Breast epithelium (tissue), 3 donors: ENCODE measurements at regions not wholly inside any gene's neighbourhood (a gene's known extent, or its start where the extent isn't known, plus 50 kb on each side); places are given as distances from the start of the nearest gene placed in this dataset.

Experiments used
- POLR2A ChIP-seq: fragments of 450-650 bp; IDR thresholded peaks from one replicate; pipeline ENCODE4 v1.6.1; 2016; ENCODE audit warnings: antibody characterized with exemption, mild to moderate bottlenecking, moderate library complexity
- TF ChIP-seq, protein P1 (sequence below), 3 donors: fragments of 450-650 bp; IDR thresholded peaks; one replicate each; pipeline ENCODE4 v1.5.1; 2016 to 2017; ENCODE audit warnings: antibody characterized with exemption in 3 of 3, mild to moderate bottlenecking in 3 of 3, moderate library complexity in 3 of 3

DNA sequence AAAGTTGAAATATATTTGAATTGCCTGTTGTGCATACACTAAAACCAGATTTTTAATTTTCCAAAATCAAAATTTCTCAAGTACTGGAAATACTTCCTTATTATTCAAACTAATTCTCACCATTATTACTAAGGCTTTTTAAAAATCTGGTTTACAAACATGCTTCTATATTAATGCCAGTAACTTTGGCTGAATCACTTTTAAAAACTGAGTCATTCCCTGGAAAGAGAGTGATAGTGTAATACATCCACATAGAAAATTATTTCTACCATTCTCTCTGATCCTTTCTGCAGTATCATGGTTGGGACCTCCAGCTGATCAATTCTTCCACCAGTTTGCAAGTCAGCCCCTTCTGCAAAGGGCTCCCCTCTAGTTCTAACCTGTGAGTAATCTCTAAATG, 165.3 kb upstream of the FAM241A start:
- TF ChIP-seq, protein P1, sequence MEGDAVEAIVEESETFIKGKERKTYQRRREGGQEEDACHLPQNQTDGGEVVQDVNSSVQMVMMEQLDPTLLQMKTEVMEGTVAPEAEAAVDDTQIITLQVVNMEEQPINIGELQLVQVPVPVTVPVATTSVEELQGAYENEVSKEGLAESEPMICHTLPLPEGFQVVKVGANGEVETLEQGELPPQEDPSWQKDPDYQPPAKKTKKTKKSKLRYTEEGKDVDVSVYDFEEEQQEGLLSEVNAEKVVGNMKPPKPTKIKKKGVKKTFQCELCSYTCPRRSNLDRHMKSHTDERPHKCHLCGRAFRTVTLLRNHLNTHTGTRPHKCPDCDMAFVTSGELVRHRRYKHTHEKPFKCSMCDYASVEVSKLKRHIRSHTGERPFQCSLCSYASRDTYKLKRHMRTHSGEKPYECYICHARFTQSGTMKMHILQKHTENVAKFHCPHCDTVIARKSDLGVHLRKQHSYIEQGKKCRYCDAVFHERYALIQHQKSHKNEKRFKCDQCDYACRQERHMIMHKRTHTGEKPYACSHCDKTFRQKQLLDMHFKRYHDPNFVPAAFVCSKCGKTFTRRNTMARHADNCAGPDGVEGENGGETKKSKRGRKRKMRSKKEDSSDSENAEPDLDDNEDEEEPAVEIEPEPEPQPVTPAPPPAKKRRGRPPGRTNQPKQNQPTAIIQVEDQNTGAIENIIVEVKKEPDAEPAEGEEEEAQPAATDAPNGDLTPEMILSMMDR (IDR thresholded peaks at IDR 0.05): no peak
- no peak for TF ChIP-seq POLR2A
